Esophagus muscularis mucosa (tissue), 4 donors: ENCODE measurements at regions not wholly inside any gene's neighbourhood (a gene's known extent, or its start where the extent isn't known, plus 50 kb on each side); places are given as distances from the start of the nearest gene placed in this dataset.

Source experiments
- DNase-seq: peaks from one replicate; pipeline ENCODE4 v3.0.0-alpha.2; 2017; ENCODE audit errors: extremely low spot score
- H3K27ac ChIP-seq, 4 donors: fragments of 200-600 bp; sonication (generic); replicated peaks in 1 of 4; 1 replicate in 3 of 4; 2 replicates in 1 of 4; pipeline ENCODE4 v1.5.1; 2016 to 2019; ENCODE audit warnings: mild to moderate bottlenecking in 1 of 4
- H3K27me3 ChIP-seq, 4 donors: fragments of 200-600 bp; sonication (generic); one replicate each; pipeline versions ENCODE4 v1.5.1 to v1.6.0; 2016 to 2019
- H3K36me3 ChIP-seq, 4 donors: fragments of 200-600 bp; sonication (generic); one replicate each; pipeline ENCODE4 v1.5.1; 2016 to 2019
- H3K4me1 ChIP-seq, 4 donors: fragments of 200-600 bp; sonication (generic); one replicate each; pipeline ENCODE4 v1.5.1; 2016 to 2019
- H3K4me3 ChIP-seq, 4 donors: fragments of 200-600 bp; sonication (generic); 1 replicate in 2 of 4; 2 replicates in 2 of 4; pipeline ENCODE4 v1.5.1; 2016 to 2019; ENCODE audit warnings: mild to moderate bottlenecking in 4 of 4, moderate library complexity in 1 of 4
- H3K9me3 ChIP-seq, 4 donors: fragments of 200-600 bp; sonication (generic); 1 replicate in 3 of 4; 2 replicates in 1 of 4; pipeline ENCODE4 v1.5.1; 2016 to 2019
- EP300 ChIP-seq: sonication (generic); formaldehyde crosslinking; IDR thresholded peaks from one replicate; pipeline ENCODE4 v1.6.1; 2017; ENCODE audit warnings: antibody characterized with exemption
- POLR2A ChIP-seq: fragments of 450-650 bp; IDR thresholded peaks from one replicate; pipeline ENCODE4 v1.6.1; 2017; ENCODE audit warnings: antibody characterized with exemption, moderate library complexity, mild to moderate bottlenecking, low read depth
- POLR2AphosphoS5 ChIP-seq, 2 donors: sonication (generic); formaldehyde crosslinking; IDR thresholded peaks; one replicate each; pipeline ENCODE4 v1.6.1; 2017; ENCODE audit warnings: antibody characterized with exemption in 2 of 2
- WGBS: methylation state at CpG from one replicate; pipeline ENCODE4 v1.1.5; 2018; 5-methylcytosine and 5-hydroxymethylcytosine counted together
- intact Hi-C: fragments of 100-400 bp; cut with DNase I; formaldehyde crosslinking; loops from one replicate; pipeline ENCODE4 v1.15.1; 2023
- TF ChIP-seq, protein P1 (sequence below), 3 experiments: fragments of 200-600 bp in 2 of 3; fragments of 450-650 bp in 1 of 3; sonication (generic) in 2 of 3; IDR thresholded peaks; one replicate each; pipeline ENCODE4 v1.5.1; 2017 to 2019; ENCODE audit warnings: antibody characterized with exemption in 3 of 3, mild to moderate bottlenecking in 2 of 3, moderate library complexity in 1 of 3

DNA sequence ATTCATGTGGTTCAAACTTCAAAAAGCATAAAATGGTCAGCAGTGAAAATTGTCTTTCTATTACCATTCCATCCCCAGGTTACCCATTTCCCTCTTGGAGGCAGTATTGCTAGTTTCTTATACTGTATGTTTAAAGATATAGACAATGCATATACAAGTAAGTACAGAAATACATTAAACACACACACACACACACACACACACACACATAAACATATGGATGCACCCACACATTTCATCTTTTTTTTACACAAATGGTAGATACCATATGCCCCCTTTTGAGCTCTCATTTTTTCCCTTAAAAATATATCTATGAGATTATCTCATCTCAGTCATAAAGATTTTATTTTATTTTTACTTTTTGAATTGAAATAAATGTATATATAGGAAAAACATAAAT lies 79.7 kb downstream of the NEUROD6 start:
- DNase-seq, result no peak
- H3K4me3 ChIP-seq, result no peak overlapping the region
- no peak overlapping the region for H3K27ac ChIP-seq
- no peaks in the 10 kb centered on the region for H3K27me3 ChIP-seq
- TF ChIP-seq POLR2AphosphoS5 (IDR thresholded peaks at IDR 0.05) (no peak), POLR2A (no peak), EP300 (no peak)
- TF ChIP-seq, protein P1, sequence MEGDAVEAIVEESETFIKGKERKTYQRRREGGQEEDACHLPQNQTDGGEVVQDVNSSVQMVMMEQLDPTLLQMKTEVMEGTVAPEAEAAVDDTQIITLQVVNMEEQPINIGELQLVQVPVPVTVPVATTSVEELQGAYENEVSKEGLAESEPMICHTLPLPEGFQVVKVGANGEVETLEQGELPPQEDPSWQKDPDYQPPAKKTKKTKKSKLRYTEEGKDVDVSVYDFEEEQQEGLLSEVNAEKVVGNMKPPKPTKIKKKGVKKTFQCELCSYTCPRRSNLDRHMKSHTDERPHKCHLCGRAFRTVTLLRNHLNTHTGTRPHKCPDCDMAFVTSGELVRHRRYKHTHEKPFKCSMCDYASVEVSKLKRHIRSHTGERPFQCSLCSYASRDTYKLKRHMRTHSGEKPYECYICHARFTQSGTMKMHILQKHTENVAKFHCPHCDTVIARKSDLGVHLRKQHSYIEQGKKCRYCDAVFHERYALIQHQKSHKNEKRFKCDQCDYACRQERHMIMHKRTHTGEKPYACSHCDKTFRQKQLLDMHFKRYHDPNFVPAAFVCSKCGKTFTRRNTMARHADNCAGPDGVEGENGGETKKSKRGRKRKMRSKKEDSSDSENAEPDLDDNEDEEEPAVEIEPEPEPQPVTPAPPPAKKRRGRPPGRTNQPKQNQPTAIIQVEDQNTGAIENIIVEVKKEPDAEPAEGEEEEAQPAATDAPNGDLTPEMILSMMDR (IDR thresholded peaks at IDR 0.05), result no peak
- intact Hi-C loops, result no loop called here
- H3K36me3 ChIP-seq, result no peaks in the 10 kb centered on the region
- H3K4me1 ChIP-seq, result no peaks in the 10 kb centered on the region
- H3K9me3 ChIP-seq, result no peaks in the 10 kb centered on the region

DNA sequence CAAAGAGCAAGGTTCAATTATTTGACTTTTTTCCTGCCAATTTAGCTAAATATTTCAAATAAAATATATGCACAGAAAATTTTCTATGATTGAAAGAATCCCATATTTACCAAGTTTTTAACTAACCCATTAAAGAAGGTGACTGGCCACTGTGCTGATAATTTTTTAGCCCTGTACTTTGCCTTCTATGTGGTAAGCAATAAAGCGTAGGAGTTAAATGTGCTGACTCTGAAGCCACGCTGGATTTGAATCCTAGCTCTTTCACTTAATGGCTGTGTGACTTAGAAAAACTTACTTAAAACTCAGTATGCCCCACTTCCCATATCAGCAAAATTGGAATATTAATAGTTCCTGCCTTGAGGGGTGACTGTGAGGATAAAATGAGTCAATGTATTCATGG lies 82.1 kb downstream of the NEUROD6 start:
- intact Hi-C loops, result no loop called here
- no peaks in the 10 kb centered on the region for H3K27me3 ChIP-seq
- no peaks in the 10 kb centered on the region for H3K4me1 ChIP-seq
- 63% methylated on average over 2 of the region's 2 CpGs for WGBS
- H3K9me3 ChIP-seq, result no peaks in the 10 kb centered on the region
- H3K27ac ChIP-seq, result no peak overlapping the region
- TF ChIP-seq, protein P1 (IDR thresholded peaks at IDR 0.05), result no peak
- TF ChIP-seq EP300 (no peak), POLR2AphosphoS5 (IDR thresholded peaks at IDR 0.05) (no peak), POLR2A (no peak)
- no peak for DNase-seq
- H3K4me3 ChIP-seq, result no peak overlapping the region
- no peaks in the 10 kb centered on the region for H3K36me3 ChIP-seq

DNA sequence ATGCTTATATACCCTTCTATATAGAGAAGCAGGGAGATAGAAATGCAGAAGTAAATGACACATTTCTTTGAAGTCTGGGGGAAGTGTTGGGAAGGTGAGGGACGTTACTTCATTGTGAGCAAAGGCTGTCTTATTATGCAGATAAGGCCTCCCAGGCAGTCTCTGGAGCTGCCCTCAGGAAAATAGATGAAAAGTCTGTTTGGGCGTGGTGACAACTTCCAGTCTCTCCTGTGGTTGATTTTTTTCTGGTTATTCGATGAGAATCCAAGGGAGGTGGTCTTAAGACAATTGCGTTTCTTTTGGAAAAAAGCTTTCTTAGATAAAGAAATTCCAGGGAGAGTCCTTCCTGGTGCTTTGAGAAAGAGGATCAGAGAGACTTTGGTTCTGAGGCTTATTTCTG lies 84.0 kb downstream of the NEUROD6 start:
- intact Hi-C loops, result no loop called here
- WGBS, result 63% methylated on average over 4 of the region's 4 CpGs
- H3K9me3 ChIP-seq, result no peaks in the 10 kb centered on the region
- H3K27ac ChIP-seq, result no peak overlapping the region
- H3K27me3 ChIP-seq, result no peaks in the 10 kb centered on the region
- H3K4me1 ChIP-seq, result no peaks in the 10 kb centered on the region
- no peak for DNase-seq
- H3K4me3 ChIP-seq, result no peak overlapping the region
- H3K36me3 ChIP-seq, result no peaks in the 10 kb centered on the region
- TF ChIP-seq EP300, result no peak
- TF ChIP-seq, protein P1 (IDR thresholded peaks at IDR 0.05), result no peak
- no peak for TF ChIP-seq POLR2A
- no peak for TF ChIP-seq POLR2AphosphoS5 (IDR thresholded peaks at IDR 0.05)

DNA sequence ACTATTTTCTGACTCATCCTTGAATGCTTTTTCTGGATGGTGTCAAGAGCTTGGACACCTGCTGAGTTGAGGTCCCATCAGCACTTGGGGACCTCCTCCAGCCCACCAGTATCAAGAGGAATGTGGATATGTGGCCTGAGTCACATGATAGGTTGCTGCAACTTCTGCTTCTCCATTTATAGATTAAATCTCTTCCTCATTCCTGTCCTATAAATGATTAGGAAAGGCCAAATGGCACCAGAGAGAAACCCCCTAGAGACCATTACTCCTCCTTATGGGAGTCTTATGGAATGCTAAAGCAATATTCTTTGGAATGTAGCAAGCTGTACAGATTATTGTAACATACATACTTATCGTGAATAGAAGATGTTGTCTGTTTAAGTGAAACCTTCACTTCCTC lies 85.6 kb downstream of the NEUROD6 start:
- intact Hi-C loops, result no loop called here

DNA sequence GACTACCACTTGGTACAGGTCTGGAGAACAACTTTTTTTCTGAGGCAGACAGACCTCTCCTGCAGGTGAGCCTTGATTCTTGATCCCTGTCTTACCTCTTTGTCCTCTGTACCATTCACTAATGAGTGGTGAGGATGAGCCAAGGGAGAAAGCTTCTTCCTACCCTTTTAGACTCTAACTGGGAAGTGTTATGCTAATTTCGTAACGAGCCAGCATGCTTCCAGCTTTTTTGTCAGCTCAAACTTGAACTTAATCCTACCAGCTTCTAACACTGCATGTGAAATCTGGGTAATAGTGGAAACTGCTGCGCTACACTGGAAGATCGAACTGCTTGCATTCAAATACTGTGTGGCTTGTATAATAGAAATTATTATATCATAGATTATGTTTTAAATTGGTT lies 87.0 kb downstream of the NEUROD6 start:
- Histone ChIP-seq H3K4me1 (no peaks in the 10 kb centered on the region), H3K36me3 (no peaks in the 10 kb centered on the region), H3K9me3 (no peaks in the 10 kb centered on the region), H3K27me3 (peaks cover 0 to 7% (median 0%) of the 10 kb centered on the region in 4 donors), H3K27ac (no peak overlapping the region), H3K4me3 (no peak overlapping the region)
- 72% methylated on average over 4 of the region's 4 CpGs for WGBS
- TF ChIP-seq POLR2A (no peak), EP300 (no peak)
- DNase-seq, result no peak
- intact Hi-C loops, result no loop called here

More for the DNA sequence above, 85.6 kb downstream of the NEUROD6 start:
- Histone ChIP-seq H3K36me3 (no peaks in the 10 kb centered on the region), H3K4me3 (no peak overlapping the region), H3K4me1 (no peaks in the 10 kb centered on the region), H3K27ac (no peak overlapping the region), H3K27me3 (peaks cover 0 to 3% (median 0%) of the 10 kb centered on the region in 4 donors), H3K9me3 (no peaks in the 10 kb centered on the region)
- DNase-seq, result no peak
- WGBS, result 68% methylated on average over 1 of the region's 1 CpG
- TF ChIP-seq POLR2AphosphoS5 (IDR thresholded peaks at IDR 0.05) (no peak), POLR2A (no peak), EP300 (no peak)
- TF ChIP-seq, protein P1 (IDR thresholded peaks at IDR 0.05), result no peak
